GM12865 (cell line): ENCODE measurements at regions not wholly inside any gene's neighbourhood (a gene's known extent, or its start where the extent isn't known, plus 50 kb on each side); places are given as distances from the start of the nearest gene placed in this dataset.
"Not testable (repeated sequence)": the region's sequence is repeated elsewhere in the genome, so short reads cannot be mapped to it uniquely, and the experiment has no call there.

ENCODE experiments used
- DNase-seq: peaks from one replicate; pipeline ENCODE4 v3.0.0; 2010; ENCODE audit warnings: low read depth
- H3K4me3 ChIP-seq: 2 replicates; pipeline ENCODE4 v1.5.1; 2011; ENCODE audit warnings: mild to moderate bottlenecking, low read depth, low read length, control low read depth

- DNase-seq: not testable (repeated sequence)
Measured at GRCh38 chr1:145191272-145191675, 50.7 kb downstream of the PPIAL4D start.

DNA sequence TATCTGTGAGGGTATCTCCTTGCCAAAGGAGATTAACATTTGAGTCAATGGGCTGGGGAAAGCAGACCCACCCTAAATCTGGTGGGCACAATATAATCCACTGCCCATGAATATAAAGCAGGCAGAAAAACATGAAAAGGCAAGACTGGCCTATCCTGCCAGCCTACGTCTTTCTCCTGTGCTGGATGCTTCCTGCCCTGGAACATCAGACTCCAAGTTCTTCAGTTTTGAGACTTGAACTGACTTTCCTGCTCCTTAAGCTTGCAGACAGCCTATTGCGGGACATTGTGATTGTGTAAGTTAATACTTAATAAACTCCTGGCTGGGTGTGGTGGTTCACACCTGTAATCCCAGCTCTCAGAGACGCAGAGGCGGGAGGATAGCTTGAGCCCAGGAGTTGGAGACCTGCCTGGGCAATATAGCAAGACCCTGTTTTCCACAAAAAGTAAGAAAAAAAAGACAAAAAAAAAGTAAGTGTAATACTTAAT, 52.4 kb downstream of the PPIAL4D start:
- DNase-seq, H3K4me3 ChIP-seq: not testable (repeated sequence)

More at GRCh38 chr1:145191272-145191675, 50.7 kb downstream of the PPIAL4D start:
- H3K4me3 ChIP-seq: not testable (repeated sequence)

GRCh38 chr1:145188869-145189542, 53.0 kb downstream of the PPIAL4D start:
- DNase-seq: peak; percentile 9
- H3K4me3 ChIP-seq: not testable (repeated sequence)

GRCh38 chr1:145182606-145183413, 59.2 kb downstream of the PPIAL4D start:
- H3K4me3 ChIP-seq, DNase-seq: not testable (repeated sequence)

DNA sequence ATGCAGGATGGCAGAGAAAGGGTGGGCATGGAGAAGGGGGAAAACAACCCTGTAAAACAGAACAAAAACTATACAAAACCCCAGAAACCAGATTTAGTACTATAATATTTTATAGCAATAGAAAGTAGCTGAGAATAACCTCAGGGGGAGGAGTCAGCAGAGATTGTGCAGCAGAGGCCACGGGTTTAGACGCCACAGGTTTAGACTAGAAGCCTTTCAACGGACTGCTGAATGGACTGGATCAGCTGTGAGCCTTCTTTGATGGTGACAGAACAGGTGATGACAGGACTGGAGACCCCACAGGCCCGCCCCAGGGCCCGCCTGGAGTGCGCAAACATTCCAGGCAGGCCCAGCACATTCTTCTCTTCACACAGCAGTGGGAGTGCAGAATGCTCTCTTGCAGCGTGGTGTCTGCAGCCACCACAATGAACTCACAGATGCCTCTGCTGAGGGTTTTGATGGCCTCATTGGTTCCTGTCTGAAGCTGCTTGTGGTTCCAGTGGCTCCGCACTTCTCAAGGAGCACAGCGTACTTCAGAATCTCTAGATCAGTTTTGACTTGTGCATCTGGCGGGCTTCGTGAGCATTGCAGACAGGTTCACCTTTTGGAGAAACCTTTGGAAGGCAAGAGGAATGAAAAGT, 65.6 kb downstream of the PPIAL4D start:
- H3K4me3 ChIP-seq, DNase-seq: not testable (repeated sequence)

- DNase-seq, H3K4me3 ChIP-seq: not testable (repeated sequence)
Measured at GRCh38 chr1:145174377-145174776, 67.6 kb downstream of the PPIAL4D start.

- H3K4me3 ChIP-seq: not testable (repeated sequence)
Measured at GRCh38 chr1:145168220-145168848, 72.6 kb downstream of the FAM72D start.

GRCh38 chr1:145164360-145164759, 68.6 kb downstream of the FAM72D start:
- DNase-seq, H3K4me3 ChIP-seq: not testable (repeated sequence)

More at GRCh38 chr1:145168220-145168848, 72.6 kb downstream of the FAM72D start:
- DNase-seq: not testable (repeated sequence)
